Central memory CD8-positive, alpha-beta T cell (primary cell): ENCODE measurements at regions not wholly inside any gene's neighbourhood (a gene's known extent, or its start where the extent isn't known, plus 50 kb on each side); places are given as distances from the start of the nearest gene placed in this dataset.
"Not testable (repeated sequence)": the region's sequence is repeated elsewhere in the genome, so short reads cannot be mapped to it uniquely, and the experiment has no call there.

Experiments
- ATAC-seq: fragments of 150-1000 bp; cut with Tn5 transposase; replicated peaks from 2 replicates; pipeline ENCODE4 v1.10.0; 2022; ENCODE audit warnings: mild to moderate bottlenecking, moderate FRiP score, moderate number of reproducible peaks; ENCODE audit not compliant: poor library complexity, severe bottlenecking; ENCODE audit errors: extremely low read depth
- DNase-seq, 2 donors: peaks; one replicate each; pipeline ENCODE4 v3.0.0; 2021; ENCODE audit warnings: low spot score in 2 of 2
- H3K27ac Mint-ChIP-seq: one replicate; pipeline ENCODE4 v1.8.0; 2022; ENCODE audit warnings: low read depth, mild to moderate bottlenecking, moderate library complexity, mixed read lengths
- H3K27me3 Mint-ChIP-seq: one replicate; pipeline ENCODE4 v1.8.0; 2022; ENCODE audit warnings: mixed read lengths
- H3K36me3 Mint-ChIP-seq: one replicate; pipeline ENCODE4 v1.8.0; 2022; ENCODE audit warnings: mild to moderate bottlenecking, moderate library complexity, mixed read lengths; ENCODE audit not compliant: insufficient read depth
- H3K4me1 Mint-ChIP-seq: one replicate; pipeline ENCODE4 v1.8.0; 2022; ENCODE audit warnings: mixed read lengths
- H3K4me3 Mint-ChIP-seq: one replicate; pipeline ENCODE4 v1.8.0; 2022; ENCODE audit warnings: mild to moderate bottlenecking, moderate library complexity, mixed read lengths
- H3K9me3 Mint-ChIP-seq: one replicate; pipeline ENCODE4 v1.8.0; 2022; ENCODE audit warnings: mixed read lengths

- not testable (repeated sequence) for ATAC-seq, DNase-seq, H3K27me3 Mint-ChIP-seq, H3K36me3 Mint-ChIP-seq, H3K27ac Mint-ChIP-seq, H3K4me3 Mint-ChIP-seq, H3K9me3 Mint-ChIP-seq, H3K4me1 Mint-ChIP-seq
Measured at GRCh38 chr6:141457984-141458383, 674.7 kb upstream of the GJE1 start.

GRCh38 chr6:141452354-141452686 is 680.4 kb upstream of the GJE1 start:
- DNase-seq (no peak), ATAC-seq (no peak)
- Mint-ChIP-seq H3K27me3 (no peaks in the 10 kb centered on the region), H3K36me3 (no peaks in the 10 kb centered on the region), H3K27ac (no peak overlapping the region), H3K9me3 (no peaks in the 10 kb centered on the region), H3K4me3 (no peak overlapping the region), H3K4me1 (no peaks in the 10 kb centered on the region)

- no peak for DNase-seq
- H3K27ac Mint-ChIP-seq = no peak overlapping the region
Measured at GRCh38 chr6:141451511-141452353, 681.0 kb upstream of the GJE1 start.

GRCh38 chr6:141451181-141451510 is 681.6 kb upstream of the GJE1 start:
- H3K27me3 Mint-ChIP-seq = no peaks in the 10 kb centered on the region
- H3K27ac Mint-ChIP-seq = no peak overlapping the region
- H3K36me3 Mint-ChIP-seq = no peaks in the 10 kb centered on the region
- no peaks in the 10 kb centered on the region for H3K9me3 Mint-ChIP-seq
- ATAC-seq = no peak
- H3K4me3 Mint-ChIP-seq = no peak overlapping the region
- DNase-seq = no peak
- no peaks in the 10 kb centered on the region for H3K4me1 Mint-ChIP-seq

More at GRCh38 chr6:141451511-141452353, 681.0 kb upstream of the GJE1 start:
- no peaks in the 10 kb centered on the region for H3K27me3 Mint-ChIP-seq
- no peaks in the 10 kb centered on the region for H3K4me1 Mint-ChIP-seq
- no peak for ATAC-seq
- no peak overlapping the region for H3K4me3 Mint-ChIP-seq
- H3K36me3 Mint-ChIP-seq = no peaks in the 10 kb centered on the region
- H3K9me3 Mint-ChIP-seq = no peaks in the 10 kb centered on the region

GRCh38 chr6:141445928-141446628 is 686.6 kb upstream of the GJE1 start:
- Mint-ChIP-seq H3K27me3 (no peaks in the 10 kb centered on the region), H3K36me3 (no peaks in the 10 kb centered on the region), H3K4me1 (no peaks in the 10 kb centered on the region), H3K9me3 (no peaks in the 10 kb centered on the region), H3K4me3 (no peak overlapping the region), H3K27ac (no peak overlapping the region)
- no peak for ATAC-seq
- no peak for DNase-seq

GRCh38 chr6:141443668-141444289 is 688.9 kb upstream of the GJE1 start:
- Mint-ChIP-seq H3K9me3 (no peaks in the 10 kb centered on the region), H3K36me3 (no peaks in the 10 kb centered on the region), H3K4me1 (no peaks in the 10 kb centered on the region), H3K27me3 (no peaks in the 10 kb centered on the region), H3K27ac (no peak overlapping the region), H3K4me3 (no peak overlapping the region)
- ATAC-seq (no peak), DNase-seq (no peak)

GRCh38 chr6:141443032-141443431 is 689.7 kb upstream of the GJE1 start:
- no peak overlapping the region for H3K27ac Mint-ChIP-seq
- no peaks in the 10 kb centered on the region for H3K36me3 Mint-ChIP-seq
- H3K4me1 Mint-ChIP-seq = no peaks in the 10 kb centered on the region
- no peak overlapping the region for H3K4me3 Mint-ChIP-seq
- DNase-seq (no peak), ATAC-seq (no peak)
- H3K27me3 Mint-ChIP-seq = no peaks in the 10 kb centered on the region
- H3K9me3 Mint-ChIP-seq = no peaks in the 10 kb centered on the region

- H3K27ac Mint-ChIP-seq = no peak overlapping the region
- no peaks in the 10 kb centered on the region for H3K27me3 Mint-ChIP-seq
- no peaks in the 10 kb centered on the region for H3K36me3 Mint-ChIP-seq
- H3K4me3 Mint-ChIP-seq = no peak overlapping the region
- no peak for ATAC-seq
- H3K4me1 Mint-ChIP-seq = no peaks in the 10 kb centered on the region
- H3K9me3 Mint-ChIP-seq = no peaks in the 10 kb centered on the region
- DNase-seq = no peak
Measured at GRCh38 chr6:141439513-141439912, 693.2 kb upstream of the GJE1 start.

- Mint-ChIP-seq H3K9me3 (no peaks in the 10 kb centered on the region), H3K4me1 (no peaks in the 10 kb centered on the region), H3K36me3 (no peaks in the 10 kb centered on the region), H3K27ac (no peak overlapping the region), H3K27me3 (no peaks in the 10 kb centered on the region), H3K4me3 (no peak overlapping the region)
- DNase-seq (no peak), ATAC-seq (no peak)
Measured at GRCh38 chr6:141437685-141438084, 695.0 kb upstream of the GJE1 start.

- Mint-ChIP-seq H3K36me3 (no peaks in the 10 kb centered on the region), H3K4me3 (no peak overlapping the region), H3K9me3 (no peaks in the 10 kb centered on the region), H3K27ac (no peak overlapping the region), H3K4me1 (no peaks in the 10 kb centered on the region), H3K27me3 (no peaks in the 10 kb centered on the region)
- no peak for DNase-seq
- ATAC-seq = no peak
Measured at GRCh38 chr6:141437011-141437410, 695.7 kb upstream of the GJE1 start.

- DNase-seq (no peak), ATAC-seq (no peak)
- Mint-ChIP-seq H3K4me3 (no peak overlapping the region), H3K27ac (no peak overlapping the region), H3K4me1 (no peaks in the 10 kb centered on the region), H3K9me3 (peaks cover 20% of the 10 kb centered on the region), H3K27me3 (peaks cover 21% of the 10 kb centered on the region), H3K36me3 (no peaks in the 10 kb centered on the region)
Measured at GRCh38 chr6:141426400-141426980, 706.2 kb upstream of the GJE1 start.

GRCh38 chr6:141421378-141421777 is 711.3 kb upstream of the GJE1 start:
- DNase-seq (no peak), ATAC-seq (no peak)
- Mint-ChIP-seq H3K27me3 (peaks cover 11% of the 10 kb centered on the region), H3K4me3 (no peak overlapping the region), H3K9me3 (peaks cover 11% of the 10 kb centered on the region), H3K36me3 (no peaks in the 10 kb centered on the region), H3K4me1 (no peaks in the 10 kb centered on the region), H3K27ac (no peak overlapping the region)

GRCh38 chr6:141418076-141418475 is 714.6 kb upstream of the GJE1 start:
- Mint-ChIP-seq H3K36me3 (no peaks in the 10 kb centered on the region), H3K9me3 (no peaks in the 10 kb centered on the region), H3K4me1 (no peaks in the 10 kb centered on the region), H3K27ac (no peak overlapping the region), H3K4me3 (no peak overlapping the region), H3K27me3 (no peaks in the 10 kb centered on the region)
- ATAC-seq (no peak), DNase-seq (no peak)
